ENCODE measurements at regions not wholly inside any gene's neighbourhood (a gene's known extent, or its start where the extent isn't known, plus 50 kb on each side); places are given as distances from the start of the nearest gene placed in this dataset.

DNA sequence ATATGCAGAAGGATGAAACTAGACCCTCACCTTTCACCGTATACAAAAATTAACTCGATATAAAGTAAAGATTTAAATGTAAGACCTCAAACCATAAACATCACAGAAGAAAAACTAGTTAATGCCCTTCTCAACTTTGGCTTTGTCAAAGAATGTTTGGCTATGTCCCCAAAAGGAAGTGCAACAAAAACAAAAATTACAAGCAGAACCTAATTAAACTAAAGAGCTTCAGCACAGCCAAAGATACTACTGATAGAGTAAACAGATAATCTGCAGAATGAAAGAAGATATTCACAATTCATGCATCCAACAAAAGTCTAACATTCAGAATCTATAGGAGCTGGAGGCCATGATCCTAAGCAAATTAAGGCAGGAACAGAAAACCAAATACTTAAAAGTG lies 824.6 kb upstream of the NEGR1 start:
- Mint-ChIP-seq H3K27ac (ENCODE audit: unreplicated experiment) (no peak overlapping the region), H3K27me3 (ENCODE audit: insufficient read depth, unreplicated experiment) (no peaks in the 10 kb centered on the region), H3K4me1 (ENCODE audit: low read depth, unreplicated experiment) (no peaks in the 10 kb centered on the region), H3K36me3 (ENCODE audit: insufficient read depth, unreplicated experiment) (no peaks in the 10 kb centered on the region), H3K4me3 (ENCODE audit: unreplicated experiment) (no peak overlapping the region), H3K9me3 (ENCODE audit: unreplicated experiment) (no peaks in the 10 kb centered on the region)
- intact Hi-C loops (cut with micrococcal nuclease; ENCODE audit: unreplicated experiment): no loop called here
- no peaks in the 10 kb centered on the region for H3K4me1 ChIP-seq
- BruUV-seq (replicated peaks): no TSS peak
- ChIA-PET POLR2A (no interaction called here), CTCF (no interaction called here)
- H3K27me3 ChIP-seq (replicated peaks; ENCODE audit: control insufficient read depth, insufficient read depth, low read length): no peaks in the 10 kb centered on the region
- no peak for DNase-seq
- H3K36me3 ChIP-seq (ENCODE audit: control insufficient read depth, insufficient read depth, low read length): no peaks in the 10 kb centered on the region
- no peak overlapping the region for H3K4me3 ChIP-seq (ENCODE audit: low read depth, low read length)
- no peak for TF ChIP-seq CTCF (IDR thresholded peaks at IDR 0.05; ENCODE audit: insufficient read depth in 1 of 2, low read depth in 1 of 2, low read length in 1 of 2, severe bottlenecking in 1 of 2, unreplicated experiment in 1 of 2)
- H3K9me3 ChIP-seq: no peaks in the 10 kb centered on the region

DNA sequence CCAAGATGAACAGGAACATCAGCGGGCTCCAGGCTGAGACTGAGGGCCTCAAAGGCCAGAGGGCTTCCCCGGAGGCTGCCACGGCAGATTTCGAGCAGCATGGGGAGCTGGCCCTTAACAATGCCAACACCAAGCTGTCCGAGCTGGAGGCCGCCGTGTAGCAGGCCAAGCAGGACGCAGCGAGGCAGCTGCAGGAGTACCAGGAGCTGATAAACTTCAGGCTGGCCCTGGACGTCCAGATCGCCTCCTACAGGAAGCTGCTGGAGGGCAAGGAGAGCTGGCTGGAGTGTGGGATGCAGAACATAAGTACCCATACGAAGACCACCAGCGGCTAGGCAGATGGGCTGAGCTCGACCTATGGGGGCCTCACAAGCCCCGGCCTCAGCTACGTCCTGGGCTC lies 823.4 kb upstream of the NEGR1 start:
- Histone ChIP-seq H3K27me3 (replicated peaks; ENCODE audit: control insufficient read depth, insufficient read depth, low read length) (no peaks in the 10 kb centered on the region), H3K36me3 (ENCODE audit: control insufficient read depth, insufficient read depth, low read length) (no peaks in the 10 kb centered on the region), H3K4me3 (ENCODE audit: low read depth, low read length) (no peak overlapping the region), H3K4me1 (no peaks in the 10 kb centered on the region), H3K9me3 (no peaks in the 10 kb centered on the region)
- Mint-ChIP-seq H3K27me3 (ENCODE audit: insufficient read depth, unreplicated experiment) (no peaks in the 10 kb centered on the region), H3K36me3 (ENCODE audit: insufficient read depth, unreplicated experiment) (no peaks in the 10 kb centered on the region), H3K27ac (ENCODE audit: unreplicated experiment) (no peak overlapping the region), H3K9me3 (ENCODE audit: unreplicated experiment) (no peaks in the 10 kb centered on the region), H3K4me3 (ENCODE audit: unreplicated experiment) (no peak overlapping the region), H3K4me1 (ENCODE audit: low read depth, unreplicated experiment) (no peaks in the 10 kb centered on the region)
- no peak for DNase-seq
- intact Hi-C loops (cut with micrococcal nuclease; ENCODE audit: unreplicated experiment): no loop called here
- CTCF ChIA-PET: no interaction called here
- no peak for TF ChIP-seq CTCF (IDR thresholded peaks at IDR 0.05; ENCODE audit: insufficient read depth in 1 of 2, low read depth in 1 of 2, low read length in 1 of 2, severe bottlenecking in 1 of 2, unreplicated experiment in 1 of 2)
- no TSS peak for BruUV-seq (replicated peaks)
- POLR2A ChIA-PET: no interaction called here

- Mint-ChIP-seq H3K27me3 (ENCODE audit: insufficient read depth, unreplicated experiment) (no peaks in the 10 kb centered on the region), H3K36me3 (ENCODE audit: insufficient read depth, unreplicated experiment) (no peaks in the 10 kb centered on the region), H3K4me1 (ENCODE audit: low read depth, unreplicated experiment) (no peaks in the 10 kb centered on the region), H3K27ac (ENCODE audit: unreplicated experiment) (no peak overlapping the region), H3K4me3 (ENCODE audit: unreplicated experiment) (no peak overlapping the region), H3K9me3 (ENCODE audit: unreplicated experiment) (no peaks in the 10 kb centered on the region)
- Histone ChIP-seq H3K36me3 (ENCODE audit: control insufficient read depth, insufficient read depth, low read length) (no peaks in the 10 kb centered on the region), H3K9me3 (no peaks in the 10 kb centered on the region), H3K4me1 (no peaks in the 10 kb centered on the region), H3K4me3 (ENCODE audit: low read depth, low read length) (no peak overlapping the region), H3K27me3 (replicated peaks; ENCODE audit: control insufficient read depth, insufficient read depth, low read length) (no peaks in the 10 kb centered on the region)
- no TSS peak for BruUV-seq (replicated peaks)
- POLR2A ChIA-PET: no interaction called here
- no peak for TF ChIP-seq CTCF (IDR thresholded peaks at IDR 0.05; ENCODE audit: insufficient read depth in 1 of 2, low read depth in 1 of 2, low read length in 1 of 2, severe bottlenecking in 1 of 2, unreplicated experiment in 1 of 2)
- CTCF ChIA-PET: no interaction called here
- DNase-seq: no peak
- intact Hi-C loops (cut with micrococcal nuclease; ENCODE audit: unreplicated experiment): no loop called here
These were observed 822.4 kb upstream of the NEGR1 start for GRCh38 chr1:73104749-73105148.
